ENCODE measurements at regions not wholly inside any gene's neighbourhood (a gene's known extent, or its start where the extent isn't known, plus 50 kb on each side); places are given as distances from the start of the nearest gene placed in this dataset.
A peak's percentile ranks its signal among the peaks of the same experiment; 100 is the strongest.

GRCh38 chr6:77403424-77403823 lies 59.9 kb downstream of the HTR1B start:
- DNase-seq = no peak

DNA sequence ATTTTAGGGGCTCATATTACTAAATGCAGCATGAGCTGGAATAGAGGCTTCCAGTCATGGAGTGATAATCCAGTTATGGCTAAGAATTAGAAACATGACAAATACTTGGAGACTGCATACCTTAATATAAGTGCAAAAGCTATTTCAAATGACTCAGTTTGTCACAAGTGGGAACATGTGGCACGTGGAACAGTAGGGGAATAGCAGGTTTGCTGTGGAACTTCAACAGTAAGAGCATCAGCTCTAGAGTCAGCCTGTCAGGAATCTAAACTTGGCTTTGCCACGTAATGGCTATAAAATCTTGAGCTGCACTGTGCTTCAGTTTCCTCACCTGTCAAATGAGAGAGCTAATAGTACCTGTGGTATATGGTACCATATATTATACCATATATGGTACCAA lies 62.1 kb downstream of the HTR1B start:
- DNase-seq = no peak

DNA sequence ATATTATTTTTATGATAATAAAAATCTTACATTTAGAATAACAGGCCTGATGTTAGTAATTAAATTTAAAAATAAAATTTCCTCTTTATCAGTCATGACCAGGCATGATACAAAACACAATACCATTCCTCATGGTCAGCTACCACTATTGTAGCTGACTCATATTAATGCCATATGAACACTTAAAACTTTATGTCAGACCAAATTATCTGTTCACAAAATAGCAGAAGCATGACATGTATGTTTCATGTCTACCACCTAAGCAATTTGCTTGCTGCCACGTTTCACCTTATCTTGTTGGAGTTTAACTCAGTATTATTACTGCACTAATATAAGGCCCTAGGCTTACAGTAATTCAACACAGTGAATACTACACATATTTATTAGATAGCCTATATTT lies 65.7 kb downstream of the HTR1B start:
- no peak for DNase-seq

- no peak for DNase-seq
Observed at GRCh38 chr6:77389402-77389801, 73.9 kb downstream of the HTR1B start.

DNA sequence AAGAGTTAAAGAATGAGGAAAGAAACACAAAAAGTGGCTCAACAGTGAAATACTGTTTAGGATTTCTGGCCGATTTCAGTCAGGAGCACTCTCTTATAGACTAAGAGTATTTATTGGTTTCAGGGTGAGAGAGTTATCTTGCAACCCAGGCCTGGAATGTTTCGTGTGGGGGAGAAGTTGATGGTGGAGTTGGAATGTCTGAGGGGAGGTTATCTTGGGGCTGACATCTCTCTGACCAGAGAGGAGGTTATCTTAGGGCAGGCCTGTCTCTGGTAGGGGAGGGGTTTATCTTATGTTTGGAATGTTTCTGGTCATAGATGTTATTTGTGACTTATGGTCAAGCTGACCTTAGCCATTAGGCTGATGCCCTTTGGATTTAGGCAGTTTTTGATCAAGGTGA lies 80.3 kb downstream of the HTR1B start:
- DNase-seq = no peak

DNA sequence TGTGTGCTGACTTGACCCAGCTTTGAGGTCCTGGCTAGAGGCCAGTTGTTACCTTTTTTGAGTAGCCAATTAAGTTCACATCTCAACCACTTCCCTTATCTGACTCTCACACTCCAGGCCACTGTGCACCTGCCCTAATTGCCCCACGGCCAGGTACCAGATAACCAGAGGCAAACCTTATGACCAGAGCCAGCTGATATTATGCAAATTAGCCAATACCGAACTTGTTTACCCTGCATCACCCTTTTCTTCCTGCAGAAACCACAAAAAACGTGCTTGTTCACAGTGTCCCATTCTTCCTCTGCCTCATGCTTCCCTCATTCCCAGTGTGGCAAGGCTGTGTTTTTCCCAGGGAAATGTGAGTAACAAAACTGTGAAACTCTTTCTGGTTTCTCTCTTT lies 89.3 kb downstream of the HTR1B start:
- DNase-seq = no peak

GRCh38 chr6:77371748-77372147 lies 91.5 kb downstream of the HTR1B start:
- no peak for DNase-seq

DNA sequence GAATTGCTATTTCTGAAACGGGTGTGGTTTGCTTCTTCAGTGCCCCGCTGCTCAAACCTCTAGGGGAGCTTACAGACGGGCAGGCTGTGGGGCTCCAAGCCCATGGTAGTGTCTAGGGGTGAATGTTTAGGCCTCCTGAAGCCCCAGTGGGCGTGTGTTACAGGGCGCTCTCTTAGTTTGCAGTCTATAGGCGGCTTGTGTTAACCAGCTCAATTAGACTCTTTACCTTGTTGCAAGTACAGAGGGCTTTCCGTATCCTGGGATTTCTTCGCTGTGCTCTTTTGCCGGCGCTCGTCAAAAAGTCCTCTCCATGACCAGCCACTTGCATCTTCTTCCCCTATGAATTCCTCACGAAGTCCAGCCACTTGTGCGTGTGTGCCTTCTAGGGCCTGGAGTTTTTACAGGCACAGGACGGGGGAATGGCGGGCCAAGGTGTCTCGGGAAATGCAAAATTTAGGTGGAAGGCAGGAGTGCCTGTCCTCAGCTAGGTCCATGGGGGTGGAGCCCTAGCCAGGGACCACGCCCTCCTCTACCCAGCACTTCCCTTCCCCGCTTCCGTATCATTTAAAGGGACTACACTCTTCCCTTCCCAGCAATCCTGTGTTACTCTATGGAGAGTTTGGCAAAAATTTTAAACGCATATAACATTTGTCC lies 94.5 kb downstream of the HTR1B start:
- DNase-seq = peak; percentile 9

- no peak for DNase-seq
Observed at GRCh38 chr6:77366798-77367197, 96.5 kb downstream of the HTR1B start.

- DNase-seq = no peak
Observed at GRCh38 chr6:77363702-77364101, 99.6 kb downstream of the HTR1B start.

GRCh38 chr6:77362055-77362454 lies 101.2 kb downstream of the HTR1B start:
- no peak for DNase-seq

DNA sequence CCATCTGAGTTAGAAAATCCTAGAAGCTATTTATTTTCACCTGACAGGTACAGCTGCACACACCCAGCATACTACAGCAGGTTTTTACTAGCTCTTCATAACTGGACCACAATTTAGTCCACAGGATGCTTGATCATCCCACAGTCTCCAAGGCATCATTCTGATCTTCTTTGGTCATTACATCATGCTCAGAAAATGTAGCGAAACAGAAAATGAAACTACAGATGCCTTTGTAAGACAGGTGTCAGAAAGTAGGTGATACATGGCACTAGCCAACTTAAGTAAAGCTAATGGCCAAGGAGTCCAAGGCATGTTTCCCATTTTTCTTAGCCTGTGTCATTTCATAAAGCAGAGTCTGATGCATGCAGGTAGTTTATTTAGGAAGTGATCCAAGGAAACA lies 102.3 kb downstream of the HTR1B start:
- no peak for DNase-seq

GRCh38 chr6:77356821-77357220 lies 106.5 kb downstream of the HTR1B start:
- DNase-seq = no peak

GRCh38 chr6:77354581-77354980 lies 108.7 kb downstream of the HTR1B start:
- no peak for DNase-seq

DNA sequence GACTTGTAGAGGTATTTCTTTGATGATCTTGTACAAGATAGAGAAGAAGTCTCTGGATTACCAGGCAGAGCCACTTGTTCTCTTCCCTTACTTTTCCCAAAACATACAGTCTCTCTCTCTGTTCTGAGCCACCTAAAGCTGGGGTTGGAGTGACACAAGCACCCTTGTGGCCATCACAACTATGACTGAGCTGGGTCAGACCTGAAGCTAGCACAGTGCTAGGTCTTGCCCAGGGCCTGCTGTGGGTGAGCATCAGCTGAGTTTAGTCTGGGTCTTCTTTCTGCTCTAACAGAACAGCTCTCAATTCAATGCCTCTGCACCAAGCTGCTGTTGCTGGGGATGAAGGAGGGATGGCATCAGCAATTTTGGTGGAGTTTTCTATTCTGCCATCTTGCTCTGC lies 110.2 kb downstream of the HTR1B start:
- no peak for DNase-seq

DNA sequence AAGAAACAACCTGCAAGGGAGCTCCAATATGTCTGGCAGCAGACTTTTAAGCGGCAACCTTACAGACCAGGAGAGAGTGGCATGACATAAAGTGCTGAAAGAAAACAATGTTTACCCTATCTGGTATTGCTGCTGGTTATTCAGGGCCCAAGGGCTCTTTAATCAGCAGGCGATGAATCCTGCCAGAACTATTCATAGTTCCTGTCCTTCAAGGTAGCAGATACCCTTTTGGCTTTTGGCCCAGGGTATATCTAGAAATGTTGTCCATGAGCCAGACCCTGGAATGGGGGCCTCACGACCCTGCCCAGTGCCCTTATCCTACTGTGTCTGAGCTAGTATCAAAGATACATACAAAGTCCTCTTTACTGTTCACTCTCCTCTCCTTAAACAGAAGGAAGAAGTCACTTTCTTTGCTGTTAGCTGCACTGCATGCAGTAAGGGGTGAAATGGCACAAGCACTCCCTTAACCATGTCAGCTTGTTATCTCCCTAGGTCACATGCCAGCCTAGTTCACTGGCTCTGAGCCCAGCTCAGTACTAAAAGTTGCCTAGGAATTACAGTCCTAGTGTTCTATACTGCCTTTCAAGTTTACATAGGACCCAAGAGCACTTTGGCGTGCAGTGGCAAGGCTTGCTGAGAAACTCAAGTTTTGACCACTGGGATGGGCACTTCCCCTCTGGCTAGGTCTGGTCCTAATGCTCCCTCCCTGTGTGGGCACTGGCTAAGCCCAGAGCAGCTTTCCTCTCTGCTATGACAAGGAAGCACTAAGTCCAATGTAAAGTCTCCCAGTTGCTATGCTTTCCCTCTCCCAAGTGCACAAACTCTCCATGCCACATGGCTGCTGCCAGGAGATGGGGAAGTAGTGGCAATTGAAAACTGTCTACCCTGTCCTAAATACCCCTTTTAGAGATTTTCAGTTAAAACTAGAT lies 122.0 kb downstream of the HTR1B start:
- peak; percentile 3 for DNase-seq

GRCh38 chr6:77340331-77340730 lies 123.0 kb downstream of the HTR1B start:
- no peak for DNase-seq

DNA sequence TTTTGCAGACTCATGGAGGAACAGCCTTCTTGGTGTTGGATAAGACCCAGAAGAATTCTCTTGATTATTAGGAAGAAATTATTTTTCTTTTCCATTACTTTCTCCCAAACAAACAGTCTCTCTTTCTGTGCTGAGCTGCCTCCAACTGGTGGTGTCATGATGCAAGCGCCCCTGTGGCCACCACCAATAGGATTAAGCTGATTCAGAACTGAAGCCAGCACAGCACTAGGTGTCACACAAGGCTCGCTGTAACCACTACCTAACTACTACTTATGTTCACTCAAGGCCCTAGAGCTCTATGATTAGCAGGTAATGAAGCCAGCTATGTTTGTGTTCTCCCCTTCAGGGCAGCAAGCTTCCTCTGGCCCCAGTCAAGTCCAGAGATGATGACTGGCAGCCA lies 123.4 kb downstream of the HTR1B start:
- DNase-seq = no peak

DNA sequence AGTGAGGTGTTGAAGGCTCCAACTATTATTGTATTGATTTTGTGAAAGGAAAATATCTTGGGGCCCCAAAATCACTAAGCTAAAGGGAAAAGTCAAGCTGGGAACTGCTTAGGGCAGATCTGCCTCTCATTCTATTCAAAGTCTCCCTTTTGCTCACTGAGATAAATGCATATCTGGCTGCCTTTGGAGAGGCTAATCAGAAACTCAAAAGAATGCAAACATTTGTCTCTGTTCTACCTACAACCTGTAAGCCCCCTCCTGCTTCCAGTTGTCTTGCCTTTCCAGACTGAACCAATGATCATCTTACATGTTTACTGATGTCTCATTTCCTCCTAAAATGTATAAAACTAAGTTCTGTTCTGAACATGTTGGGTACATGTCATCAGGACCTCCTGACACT lies 125.9 kb downstream of the HTR1B start:
- DNase-seq = no peak

DNA sequence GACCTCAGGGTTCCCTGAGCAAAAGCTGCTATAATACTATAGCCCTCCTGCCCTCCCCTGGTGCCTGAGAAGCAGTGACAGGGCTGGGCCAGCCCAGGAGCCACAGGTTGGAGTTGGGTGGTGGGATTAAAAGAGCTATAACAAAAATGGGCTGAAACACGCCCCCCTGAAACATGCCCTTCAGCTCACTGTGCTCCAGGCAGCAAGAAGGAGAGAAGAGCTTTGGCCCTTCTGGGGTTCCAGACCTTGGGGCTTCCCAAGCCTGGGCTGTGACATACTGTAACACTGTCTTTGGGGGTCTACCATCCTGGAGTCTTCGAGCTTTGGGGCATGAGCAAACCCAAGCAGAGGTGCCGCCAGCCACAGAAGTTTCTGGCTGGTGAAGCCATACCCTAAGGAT lies 129.2 kb downstream of the HTR1B start:
- DNase-seq = no peak

GRCh38 chr6:77332915-77333623 lies 130.2 kb downstream of the HTR1B start:
- no peak for DNase-seq

GRCh38 chr6:77326711-77327110 lies 136.6 kb downstream of the HTR1B start:
- no peak for DNase-seq

- no peak for DNase-seq
Observed at GRCh38 chr6:77326029-77326428, 137.3 kb downstream of the HTR1B start.
